ENCODE measurements at regions not wholly inside any gene's neighbourhood (a gene's known extent, or its start where the extent isn't known, plus 50 kb on each side); places are given as distances from the start of the nearest gene placed in this dataset.

DNA sequence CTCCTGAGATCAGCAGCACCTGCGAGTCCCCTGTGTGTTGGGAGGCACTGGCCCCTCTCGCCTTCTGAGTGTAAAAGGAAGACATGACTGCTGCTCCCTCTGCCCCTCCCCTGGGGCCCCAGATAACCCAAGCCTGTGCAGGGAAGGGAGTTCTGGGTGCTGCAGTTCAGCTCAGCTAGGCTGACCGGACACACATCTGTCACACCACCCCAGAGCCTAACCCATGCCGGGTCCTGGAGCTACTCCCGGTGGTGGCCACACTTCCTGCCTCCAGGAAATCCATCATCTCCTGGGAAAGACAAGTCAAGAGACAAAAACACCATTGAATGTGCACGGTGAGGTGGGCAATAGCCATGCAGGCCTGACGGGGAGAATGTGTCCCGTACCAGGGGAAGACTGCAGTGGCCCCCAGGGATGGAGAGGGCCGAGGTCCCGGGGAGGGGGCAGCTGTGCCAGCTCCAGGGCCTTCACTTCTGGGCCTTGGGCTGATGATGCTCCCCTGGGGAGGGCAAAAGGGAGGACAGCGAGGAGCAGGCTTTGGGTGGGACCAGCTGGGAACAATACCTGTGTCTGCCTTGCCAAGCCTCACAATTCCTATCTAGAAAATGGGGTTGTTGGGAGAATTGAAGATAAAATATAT, 210.6 kb downstream of the TFCP2L1 start:
- no peak for DNase-seq
- no peak for TF ChIP-seq EZH2 (IDR thresholded peaks at IDR 0.05; ENCODE audit: low read depth)
- TF ChIP-seq, protein P1, sequence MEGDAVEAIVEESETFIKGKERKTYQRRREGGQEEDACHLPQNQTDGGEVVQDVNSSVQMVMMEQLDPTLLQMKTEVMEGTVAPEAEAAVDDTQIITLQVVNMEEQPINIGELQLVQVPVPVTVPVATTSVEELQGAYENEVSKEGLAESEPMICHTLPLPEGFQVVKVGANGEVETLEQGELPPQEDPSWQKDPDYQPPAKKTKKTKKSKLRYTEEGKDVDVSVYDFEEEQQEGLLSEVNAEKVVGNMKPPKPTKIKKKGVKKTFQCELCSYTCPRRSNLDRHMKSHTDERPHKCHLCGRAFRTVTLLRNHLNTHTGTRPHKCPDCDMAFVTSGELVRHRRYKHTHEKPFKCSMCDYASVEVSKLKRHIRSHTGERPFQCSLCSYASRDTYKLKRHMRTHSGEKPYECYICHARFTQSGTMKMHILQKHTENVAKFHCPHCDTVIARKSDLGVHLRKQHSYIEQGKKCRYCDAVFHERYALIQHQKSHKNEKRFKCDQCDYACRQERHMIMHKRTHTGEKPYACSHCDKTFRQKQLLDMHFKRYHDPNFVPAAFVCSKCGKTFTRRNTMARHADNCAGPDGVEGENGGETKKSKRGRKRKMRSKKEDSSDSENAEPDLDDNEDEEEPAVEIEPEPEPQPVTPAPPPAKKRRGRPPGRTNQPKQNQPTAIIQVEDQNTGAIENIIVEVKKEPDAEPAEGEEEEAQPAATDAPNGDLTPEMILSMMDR (conservative IDR thresholded peaks at IDR 0.05) = no peak
- Histone ChIP-seq H3K79me2 (ENCODE audit: low read depth) (no peaks in the 10 kb centered on the region), H4K20me1 (ENCODE audit: insufficient read depth) (no peaks in the 10 kb centered on the region), H3K4me3 (peak overlapping the region; percentile 45; the same call in 1 of the 2 replicates), H3K27me3 (ENCODE audit: insufficient read depth, low read depth) (no peaks in the 10 kb centered on the region), H2AFZ (no peak overlapping the region), H3K4me2 (peak overlapping the region; percentile 69), H3K9me3 (ENCODE audit: insufficient read depth, low read depth) (no peaks in the 10 kb centered on the region), H3K4me1 (replicated peaks; ENCODE audit: insufficient read depth) (peaks cover 16% of the 10 kb centered on the region; the same call in 1 of the 2 replicates), H3K27ac (no peak overlapping the region), H3F3A (ENCODE audit: insufficient read depth, low read depth) (peaks cover 19% of the 10 kb centered on the region; the same call in 1 of the 2 replicates), H3K9me2 (ENCODE audit: insufficient read depth) (no peaks in the 10 kb centered on the region), H3K36me3 (ENCODE audit: low read depth) (no peaks in the 10 kb centered on the region)
- BruUV-seq (replicated peaks) = no TSS peak
- CTCF ChIA-PET = interaction anchor here (0.5 to 1.2 kb wide), 6 partner anchors 10 to 1488 kb away, joined by 3 to 15 read pairs (median 4); no protein-coding TSS in a partner anchor
- POLR2A ChIA-PET (ENCODE audit: unreplicated experiment) = interaction anchor here (0.5 to 1.6 kb wide), 8 partner anchors 159 to 678 kb away, joined by 3 to 23 read pairs (median 8); partner anchors contain the start of gene RNU4ATAC
- intact Hi-C loops (cut with micrococcal nuclease; ENCODE audit: unreplicated experiment) = loop anchor here (5.0 kb wide), 1 partner anchor 137 kb away; no protein-coding TSS in a partner anchor

DNA sequence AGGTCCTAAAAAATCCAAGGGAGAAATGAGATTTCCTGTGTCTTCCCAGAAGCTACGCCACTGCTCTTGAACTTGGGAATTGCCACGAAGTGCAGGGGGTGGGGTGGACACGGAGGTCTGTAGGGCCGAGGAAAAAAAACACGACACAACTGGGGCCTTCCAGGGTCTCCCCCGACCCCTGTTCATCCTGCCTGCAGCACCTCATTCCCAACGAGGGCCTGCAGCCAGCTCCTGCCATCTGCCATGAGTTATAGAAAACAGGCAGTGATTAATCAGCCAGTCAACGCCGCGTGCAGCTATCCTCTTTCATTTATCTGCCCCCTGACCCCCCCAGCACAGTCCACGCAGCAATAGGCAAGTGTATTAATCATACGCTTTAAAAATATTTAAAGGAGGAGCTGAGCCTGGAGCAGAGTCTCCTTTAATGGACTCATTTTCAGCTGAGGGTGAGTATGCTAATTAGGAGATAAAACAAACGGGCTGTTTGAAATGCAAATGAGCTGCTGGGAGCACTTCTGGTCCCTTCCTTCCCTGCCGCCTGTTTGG, 209.9 kb downstream of the TFCP2L1 start:
- TF ChIP-seq EZH2 (IDR thresholded peaks at IDR 0.05; ENCODE audit: low read depth) = no peak
- TF ChIP-seq, protein P1 (conservative IDR thresholded peaks at IDR 0.05) = no peak
- Histone ChIP-seq H3F3A (ENCODE audit: insufficient read depth, low read depth) (peaks cover 19% of the 10 kb centered on the region; the same call in 1 of the 2 replicates), H4K20me1 (ENCODE audit: insufficient read depth) (no peaks in the 10 kb centered on the region), H3K4me2 (peak overlapping the region; percentile 69), H3K27me3 (ENCODE audit: insufficient read depth, low read depth) (no peaks in the 10 kb centered on the region), H3K36me3 (ENCODE audit: low read depth) (no peaks in the 10 kb centered on the region), H3K9me2 (ENCODE audit: insufficient read depth) (no peaks in the 10 kb centered on the region), H3K9me3 (ENCODE audit: insufficient read depth, low read depth) (no peaks in the 10 kb centered on the region), H3K4me1 (replicated peaks; ENCODE audit: insufficient read depth) (peaks cover 16% of the 10 kb centered on the region; the same call in 1 of the 2 replicates), H3K27ac (no peak overlapping the region), H3K79me2 (ENCODE audit: low read depth) (no peaks in the 10 kb centered on the region), H3K4me3 (peak overlapping the region; percentile 45; the same call in 1 of the 2 replicates), H2AFZ (peak overlapping the region; percentile 70)
- ChIA-PET POLR2A (ENCODE audit: unreplicated experiment) (interaction anchor here (0.5 to 1.6 kb wide), 23 partner anchors 34 to 1526 kb away, joined by 3 to 26 read pairs (median 6); partner anchors contain the start of gene RNU4ATAC), CTCF (interaction anchor here (0.5 to 1.4 kb wide), 10 partner anchors 9 to 1487 kb away, joined by 3 to 13 read pairs (median 5); no protein-coding TSS in a partner anchor)
- DNase-seq = peak; percentile 82 to 98
- BruUV-seq (replicated peaks) = TSS peak; percentile 100
- intact Hi-C loops (cut with micrococcal nuclease; ENCODE audit: unreplicated experiment) = loop anchor here (1.0 to 5.0 kb wide), 4 partner anchors 380 to 763 kb away; partner anchors contain the start of gene RNU4ATAC
